ENCODE measurements at regions not wholly inside any gene's neighbourhood (a gene's known extent, or its start where the extent isn't known, plus 50 kb on each side); places are given as distances from the start of the nearest gene placed in this dataset.
"Not testable (repeated sequence)": the region's sequence is repeated elsewhere in the genome, so short reads cannot be mapped to it uniquely, and the experiment has no call there.

DNA sequence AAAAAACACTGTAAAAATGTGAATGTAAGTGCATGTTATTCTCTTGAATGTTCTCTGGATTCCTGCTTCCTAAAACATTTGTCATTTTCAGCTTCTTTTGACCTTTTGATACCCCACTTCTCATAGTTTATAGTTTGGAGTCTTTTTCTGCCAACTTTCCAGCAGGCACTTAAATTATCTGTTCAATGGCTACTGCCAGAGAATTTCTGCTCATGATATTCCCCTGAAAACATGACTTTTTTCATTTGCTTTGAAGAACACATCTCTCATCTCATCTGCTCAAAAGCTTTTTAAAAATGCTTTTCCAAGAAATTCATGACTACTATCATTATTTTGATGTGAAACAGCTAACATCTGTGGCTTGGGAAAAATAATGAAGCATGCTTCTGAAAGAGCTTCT, 269.7 kb upstream of the PCDH7 start:
- DNase-seq (ENCODE audit: low spot score) = no peak

DNA sequence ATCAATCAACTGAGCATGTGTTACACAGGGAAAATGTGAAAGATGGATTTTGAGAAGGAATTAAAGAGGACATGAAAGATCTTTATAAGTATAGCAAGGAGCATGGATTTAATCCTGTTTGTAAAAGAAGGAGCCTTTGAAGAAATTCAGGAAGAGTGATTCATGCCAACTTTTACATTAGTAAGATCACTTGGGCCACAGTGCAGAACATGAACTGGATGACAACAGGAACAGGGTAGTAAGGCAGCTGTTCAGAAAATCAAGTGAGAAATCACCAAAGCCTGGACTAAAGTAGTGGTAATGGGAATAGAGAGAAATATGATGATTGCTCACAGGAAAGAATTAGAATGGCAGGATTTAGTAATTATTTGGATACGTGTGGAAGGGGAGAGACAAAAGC, 265.7 kb upstream of the PCDH7 start:
- DNase-seq (ENCODE audit: low spot score) = no peak

DNA sequence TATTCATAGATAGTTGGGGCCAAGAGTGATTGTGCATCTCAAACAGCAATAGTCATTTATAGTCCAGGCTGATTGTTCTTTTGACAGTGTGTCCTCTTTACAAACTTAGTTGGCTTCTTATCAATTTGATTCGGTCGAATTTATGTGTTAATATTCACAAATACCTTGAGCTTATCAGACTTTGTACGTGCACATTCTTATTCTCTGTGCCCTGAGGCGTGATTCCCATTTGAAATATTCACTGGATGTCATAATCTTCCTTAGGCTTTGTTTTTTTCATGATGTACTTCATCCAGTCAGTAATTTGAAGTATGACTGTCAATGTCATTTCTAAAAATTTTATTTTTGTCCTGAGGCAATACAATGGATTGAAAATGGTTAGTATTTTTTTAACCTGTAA, 263.5 kb upstream of the PCDH7 start:
- no peak for DNase-seq (ENCODE audit: low spot score)

DNA sequence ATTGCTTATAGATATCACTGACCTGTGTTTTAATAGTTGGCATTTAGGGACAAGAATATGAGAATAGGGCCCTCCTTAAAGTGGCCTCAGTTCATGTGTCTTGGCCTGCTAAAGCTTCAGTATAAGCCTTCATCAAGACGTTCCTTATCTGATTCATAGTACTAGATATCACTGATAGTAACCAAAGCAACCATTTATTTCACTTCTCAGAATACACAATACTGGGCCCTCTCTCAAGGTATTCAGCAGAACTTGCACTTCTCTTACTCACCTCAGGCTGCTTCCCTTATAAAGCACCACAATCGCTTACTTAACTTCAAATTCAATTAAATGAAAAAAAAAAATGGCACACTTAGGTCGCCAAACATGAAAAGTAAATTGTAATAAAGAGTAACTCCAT, 259.4 kb upstream of the PCDH7 start:
- no peak for DNase-seq (ENCODE audit: low spot score)

DNA sequence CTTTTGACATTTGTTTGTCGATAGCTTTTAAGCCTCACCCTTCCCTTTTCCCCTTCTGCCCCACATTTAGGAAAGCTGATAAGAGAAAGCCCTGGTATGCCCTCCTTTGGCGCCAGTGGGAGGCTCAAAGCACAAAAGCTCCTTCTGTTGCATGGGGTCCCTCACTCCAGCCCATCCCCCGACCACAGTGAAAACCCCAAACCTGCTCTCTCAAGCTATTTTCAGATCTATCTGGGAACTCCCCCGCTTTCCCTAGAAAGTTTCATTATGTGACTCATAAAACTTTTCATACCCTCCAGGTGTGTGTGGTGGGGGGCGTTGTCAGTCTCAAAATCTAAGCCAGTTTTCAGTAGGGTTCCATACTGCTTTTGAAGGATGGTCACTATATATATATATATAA, 259.0 kb upstream of the PCDH7 start:
- no peak for DNase-seq (ENCODE audit: low spot score)

DNA sequence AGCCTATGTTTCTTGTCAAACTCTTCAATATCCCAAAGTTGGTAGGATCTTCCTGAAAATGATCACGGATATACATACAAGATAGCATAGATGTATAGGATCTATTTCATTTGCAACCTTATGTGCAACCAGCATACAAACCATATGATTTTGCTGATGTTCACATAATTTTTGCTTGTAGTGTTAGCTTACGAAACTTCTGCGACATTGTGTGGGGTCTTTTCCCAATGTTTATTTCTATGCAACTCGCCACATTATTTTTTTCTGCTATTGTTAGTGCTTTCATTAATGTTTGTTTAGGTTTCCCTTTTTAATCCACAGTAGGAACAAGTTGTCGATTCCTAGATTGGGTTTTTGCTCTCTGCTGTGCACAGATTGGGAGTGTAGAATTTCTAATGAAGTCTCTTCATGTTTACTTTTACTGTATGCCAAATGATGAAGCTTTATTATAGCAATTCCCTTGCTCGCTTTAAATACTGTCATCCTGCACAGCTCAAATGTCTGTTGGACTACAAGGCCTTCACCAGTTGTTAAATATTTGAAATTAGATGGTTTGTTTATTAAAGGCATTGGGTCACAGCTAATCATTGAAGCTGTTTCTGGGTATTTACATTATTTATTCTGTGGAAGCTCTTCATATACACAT, 257.6 kb upstream of the PCDH7 start:
- DNase-seq (ENCODE audit: low spot score) = no peak

DNA sequence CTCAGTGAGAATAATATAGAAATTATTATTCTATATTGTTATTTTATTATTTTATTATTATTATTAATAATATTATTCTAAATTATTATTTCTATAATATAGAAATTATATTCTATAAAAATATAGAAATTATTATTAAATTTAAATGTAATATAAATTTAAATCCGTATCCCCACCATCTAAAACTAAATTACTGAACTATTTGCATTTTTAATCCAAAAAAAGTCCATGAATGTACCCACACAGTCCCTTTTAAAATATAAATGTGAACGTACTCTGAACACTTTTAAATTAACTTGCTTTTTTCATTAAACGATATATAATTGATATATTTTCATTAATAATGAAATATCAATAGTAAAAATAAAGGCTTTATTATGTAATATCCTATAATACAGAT, 248.3 kb upstream of the PCDH7 start:
- no peak for DNase-seq (ENCODE audit: low spot score)

DNA sequence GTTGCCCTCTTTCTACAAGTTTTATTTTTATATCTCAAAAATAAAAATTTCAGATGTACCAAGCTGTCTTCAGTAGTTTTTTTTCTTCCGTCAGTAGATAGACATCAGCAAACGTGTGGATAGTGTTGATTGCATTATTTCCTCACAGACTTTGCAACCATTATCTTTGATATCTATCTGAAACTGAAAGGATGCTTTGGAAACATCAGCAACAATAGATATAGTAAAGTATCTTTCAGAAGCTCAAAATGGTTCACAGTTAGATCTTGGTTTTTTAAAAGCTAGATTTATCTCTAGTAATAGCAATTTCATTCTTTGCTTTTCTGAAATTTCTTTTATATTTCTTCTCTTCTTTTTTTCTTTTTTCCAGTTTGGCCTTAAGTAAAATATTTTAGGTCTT, 246.9 kb upstream of the PCDH7 start:
- no peak for DNase-seq (ENCODE audit: low spot score)

DNA sequence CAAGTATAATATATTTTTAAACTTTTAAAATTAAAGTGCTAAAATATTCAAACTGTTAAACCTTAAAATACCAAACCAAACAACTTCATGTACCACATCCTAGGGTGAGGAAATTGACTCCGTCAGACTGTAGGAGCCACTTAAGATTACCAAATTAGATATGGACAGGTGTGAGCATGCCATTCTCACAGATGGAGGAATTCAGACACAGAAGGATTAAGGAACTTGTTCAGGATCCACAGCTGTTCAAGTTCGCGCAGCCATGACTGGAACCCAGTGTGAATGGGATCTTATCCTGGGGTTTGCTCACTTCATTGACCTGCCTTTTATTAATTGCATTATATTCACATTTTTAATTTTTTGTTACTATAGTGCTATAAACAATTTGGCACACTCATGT, 224.9 kb upstream of the PCDH7 start:
- no peak for DNase-seq (ENCODE audit: low spot score)

DNA sequence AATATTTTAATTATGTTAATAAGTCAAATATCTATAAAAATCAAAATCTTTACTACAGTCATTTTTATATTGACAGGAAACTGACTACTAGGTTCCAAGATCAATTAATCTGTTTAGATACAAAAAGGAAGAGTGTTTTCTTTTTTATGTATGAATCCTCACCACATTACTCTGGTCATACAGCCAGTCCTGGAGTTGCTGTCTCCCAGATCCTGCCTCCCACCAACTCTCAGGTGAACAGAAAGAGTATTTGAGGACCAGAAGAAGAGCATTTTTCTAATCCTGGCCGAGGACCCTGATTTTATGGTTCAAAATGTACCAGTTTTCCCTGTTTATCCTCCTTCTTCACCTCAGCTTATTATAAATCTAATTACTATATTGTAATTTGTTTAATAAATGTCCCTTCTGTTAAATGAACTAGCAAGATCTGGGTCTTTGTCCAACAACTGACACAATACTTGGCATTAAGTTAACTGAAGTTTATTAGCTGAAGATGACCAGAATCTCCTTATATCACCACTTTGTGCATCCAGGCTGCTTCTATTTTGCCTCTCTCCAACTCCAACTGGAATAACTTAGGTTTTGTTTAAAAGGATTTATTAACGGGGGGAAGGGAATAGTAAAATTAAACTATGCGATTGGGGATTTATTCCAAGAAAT, 224.4 kb upstream of the PCDH7 start:
- DNase-seq (ENCODE audit: low spot score) = no peak

DNA sequence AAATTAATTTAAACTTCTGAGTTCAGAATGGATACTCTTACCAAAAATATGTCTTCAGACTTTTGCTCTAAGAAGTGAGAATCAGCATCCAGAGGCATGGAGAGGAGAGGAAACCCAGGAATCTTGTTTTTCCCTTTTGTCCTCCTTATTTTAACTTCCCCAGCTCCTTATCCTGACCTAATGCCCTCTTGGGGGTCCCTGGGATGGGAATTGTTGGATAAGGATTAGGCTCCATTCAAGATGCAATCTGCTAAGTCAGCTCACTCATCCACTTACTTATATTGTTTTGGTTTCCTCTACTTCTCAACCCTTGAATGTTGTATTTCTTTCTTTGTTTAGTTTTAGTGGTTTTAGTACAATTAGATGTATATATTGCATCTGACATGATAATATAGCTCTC, 208.4 kb upstream of the PCDH7 start:
- no peak for DNase-seq (ENCODE audit: low spot score)

DNA sequence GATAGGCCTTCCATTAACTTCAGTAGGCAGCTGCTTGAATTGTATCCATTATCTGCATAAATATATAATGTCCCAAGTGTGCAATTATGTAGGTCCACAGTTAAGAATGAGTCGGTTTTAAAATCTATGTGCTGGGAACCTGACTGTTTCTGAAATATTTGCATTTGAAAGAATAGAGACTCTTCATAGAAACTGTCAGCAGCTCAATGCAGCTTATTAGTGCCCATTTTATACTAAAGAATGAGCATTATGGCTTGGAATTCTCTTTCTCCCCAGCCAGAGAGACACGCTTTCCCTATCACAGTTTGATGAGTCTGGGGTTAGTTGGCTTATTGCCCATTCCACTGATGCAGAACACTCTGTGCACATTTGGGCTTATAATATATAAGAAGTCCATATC, 202.0 kb upstream of the PCDH7 start:
- no peak for DNase-seq (ENCODE audit: low spot score)

DNA sequence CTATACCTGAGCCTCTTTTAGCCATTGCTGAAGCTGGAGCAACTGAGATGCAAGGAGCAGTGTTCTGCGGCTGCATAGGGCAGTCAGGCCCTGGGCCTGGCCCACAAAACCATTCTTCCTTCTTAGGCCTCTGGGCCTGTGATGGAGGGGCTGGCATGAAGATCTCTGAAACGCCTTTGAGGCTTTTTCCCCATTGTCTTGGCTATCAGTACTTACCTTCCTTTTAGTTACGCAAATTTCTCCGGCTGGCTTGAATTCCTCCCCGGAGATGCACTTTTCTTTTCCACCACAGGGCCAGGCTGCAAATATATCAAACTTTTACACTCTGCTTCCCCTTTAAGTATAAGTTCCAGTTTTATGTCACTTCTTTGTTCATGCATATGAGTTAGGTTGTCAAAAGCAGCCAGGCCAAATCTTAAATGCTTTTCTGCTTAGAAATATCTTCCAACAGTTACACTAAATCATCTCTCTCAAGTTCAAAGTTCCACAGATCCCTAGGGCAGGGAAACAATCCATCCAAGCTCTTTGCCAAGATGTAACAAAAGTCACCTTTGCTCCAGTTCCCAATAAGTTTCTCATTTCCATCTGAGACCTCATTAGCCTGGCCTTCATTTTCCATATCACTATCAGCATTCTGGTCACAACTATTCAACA, 194.4 kb upstream of the PCDH7 start:
- no peak for DNase-seq (ENCODE audit: low spot score)

DNA sequence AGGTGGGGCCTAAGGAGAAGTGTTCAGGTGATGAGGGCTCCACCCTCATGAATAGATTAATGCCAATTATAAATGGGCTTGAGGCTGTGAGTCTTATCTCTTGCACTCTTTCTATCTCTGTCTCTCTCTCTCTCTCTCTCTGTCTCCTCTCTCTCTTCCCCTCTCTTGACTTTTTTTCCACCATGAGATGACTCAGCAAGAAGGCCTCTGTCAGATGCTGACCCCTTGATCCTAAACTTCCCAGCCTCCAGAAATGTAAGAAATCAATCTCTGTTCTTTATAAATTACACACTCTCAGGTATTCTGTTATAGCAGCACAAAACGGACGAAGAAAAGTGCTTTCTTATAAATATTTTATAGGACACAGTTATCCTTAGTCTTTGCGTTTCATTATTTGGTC, 184.9 kb upstream of the PCDH7 start:
- DNase-seq (ENCODE audit: low spot score) = no peak

DNA sequence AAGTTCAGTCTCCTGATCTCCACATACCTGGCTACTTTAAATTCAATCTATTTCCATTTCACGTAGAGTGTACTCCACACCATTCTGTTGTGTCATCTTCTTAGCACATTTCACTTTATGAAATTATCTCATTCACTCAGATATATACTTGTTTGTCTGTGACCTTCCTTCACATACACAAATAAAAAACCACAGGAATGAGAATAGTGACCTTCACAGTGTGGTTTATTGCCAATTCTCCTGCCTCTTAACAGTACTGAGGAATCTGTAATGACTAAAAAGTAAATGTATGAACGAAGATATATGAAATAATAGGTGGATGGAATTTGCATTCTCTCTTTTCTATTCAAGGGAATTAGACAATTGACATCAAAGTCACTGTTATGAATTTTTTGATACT, 183.9 kb upstream of the PCDH7 start:
- DNase-seq (ENCODE audit: low spot score) = no peak

DNA sequence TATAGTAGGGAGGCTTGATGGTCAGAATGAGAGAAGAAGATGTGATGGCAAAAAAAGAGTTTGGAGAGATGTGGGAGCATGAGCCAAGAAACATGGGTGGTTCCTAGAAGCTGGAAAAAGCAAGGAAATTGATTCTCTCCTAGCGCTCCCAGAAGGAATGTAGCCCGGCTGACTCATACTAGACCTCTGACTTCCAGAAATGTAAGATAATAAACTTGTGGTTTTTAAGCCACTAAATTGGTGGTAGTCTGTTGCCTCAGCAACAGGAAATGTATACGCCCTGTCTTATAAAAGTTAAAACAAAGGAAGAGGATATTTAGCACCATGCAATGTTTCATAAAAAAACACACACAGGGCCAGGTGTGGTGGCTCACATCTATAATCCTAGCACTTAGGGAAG, 182.7 kb upstream of the PCDH7 start:
- DNase-seq (ENCODE audit: low spot score) = peak; percentile 48

DNA sequence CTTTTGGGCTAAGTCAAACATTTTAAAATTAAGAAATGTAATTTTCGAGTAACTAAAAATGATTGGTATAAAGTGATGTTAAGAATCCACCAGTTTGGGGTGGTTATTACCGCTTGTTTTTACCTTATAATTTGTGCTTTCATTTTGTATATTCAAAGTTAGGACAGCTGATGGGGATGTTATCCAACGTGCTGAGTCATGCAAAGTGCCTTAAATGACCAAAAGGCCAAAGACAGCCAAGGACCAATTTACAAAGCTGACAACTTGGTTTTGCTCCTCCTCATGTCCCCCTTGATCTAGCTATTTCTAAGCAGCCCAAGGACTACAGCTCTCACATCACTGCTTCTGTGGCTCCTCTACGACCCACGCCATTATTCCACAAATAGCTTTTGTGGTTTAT, 181.4 kb upstream of the PCDH7 start:
- no peak for DNase-seq (ENCODE audit: low spot score)

DNA sequence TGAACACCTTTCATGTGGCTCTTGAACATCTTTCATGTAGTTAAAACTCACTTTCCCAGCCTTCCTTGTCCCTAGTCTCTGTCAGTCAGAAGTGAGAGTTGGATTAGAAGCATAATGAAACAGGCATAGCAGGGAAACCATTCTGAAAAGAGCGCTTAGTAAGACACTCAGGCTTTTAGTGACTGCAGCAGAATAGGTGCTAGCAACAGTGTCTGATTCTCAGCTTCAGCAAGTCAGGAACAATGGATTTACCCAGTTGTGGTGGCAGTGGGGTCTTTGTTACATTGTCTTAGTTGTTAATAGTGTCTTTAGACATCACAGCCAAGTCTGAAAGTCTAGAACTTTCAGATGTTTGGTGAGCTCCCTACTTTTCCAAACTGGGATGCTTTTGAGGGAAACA, 177.1 kb upstream of the PCDH7 start:
- no peak for DNase-seq (ENCODE audit: low spot score)

DNA sequence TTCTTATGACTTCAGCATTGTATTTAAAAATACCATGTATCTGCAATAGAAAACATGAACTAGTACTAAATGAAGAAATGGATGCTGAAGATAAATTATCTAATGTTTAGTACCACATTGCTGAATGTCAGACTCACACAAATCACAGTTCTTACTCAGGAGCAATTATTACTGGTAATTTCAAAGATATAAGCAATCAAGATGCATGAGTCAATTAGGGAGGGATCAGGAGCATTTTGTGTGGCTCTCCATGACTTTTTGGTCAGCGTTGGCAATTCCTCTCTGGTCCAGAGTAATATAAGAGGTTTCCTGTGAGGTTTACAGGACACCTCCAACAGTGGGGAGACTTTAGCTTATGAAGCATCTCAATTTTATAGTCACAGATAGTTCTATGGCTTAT, 167.0 kb upstream of the PCDH7 start:
- DNase-seq (ENCODE audit: low spot score) = no peak

DNA sequence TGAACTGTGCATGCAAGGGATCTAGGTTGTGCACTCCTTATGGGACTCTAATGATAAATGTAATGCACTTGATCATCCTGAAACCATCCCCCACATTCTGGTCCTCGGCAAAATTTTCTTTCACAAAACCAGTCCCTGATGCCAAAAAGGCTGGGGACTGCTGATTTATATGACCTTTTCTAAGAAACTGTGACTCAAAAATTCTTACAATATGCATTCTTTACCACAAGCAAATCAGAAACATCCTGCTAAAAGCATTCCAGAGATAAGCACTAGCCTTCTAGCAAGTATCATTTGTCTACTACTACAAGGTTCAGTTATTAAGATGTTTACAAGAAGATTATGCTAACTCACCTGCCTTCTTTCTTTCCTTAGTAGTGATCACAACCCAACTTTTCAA, 166.5 kb upstream of the PCDH7 start:
- no peak for DNase-seq (ENCODE audit: low spot score)

DNA sequence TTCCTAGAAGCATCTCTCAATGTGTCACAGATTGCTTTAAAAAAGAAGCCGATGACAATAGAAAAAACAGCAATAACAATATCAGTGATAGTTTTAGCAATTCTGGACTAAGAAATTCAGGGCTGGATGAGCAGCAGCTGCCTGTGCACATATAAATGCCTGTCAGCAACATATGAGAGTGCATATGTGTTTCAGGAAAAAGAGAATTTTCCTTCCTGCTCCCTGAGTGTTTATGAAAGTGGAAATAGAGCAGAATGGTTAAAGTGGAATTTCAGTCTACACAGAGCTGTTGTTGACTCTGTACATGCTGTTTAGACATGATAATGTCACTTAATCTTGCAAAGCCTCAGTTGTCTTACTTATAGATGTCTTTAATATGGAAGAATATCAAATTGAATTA, 164.4 kb upstream of the PCDH7 start:
- DNase-seq (ENCODE audit: low spot score) = no peak

DNA sequence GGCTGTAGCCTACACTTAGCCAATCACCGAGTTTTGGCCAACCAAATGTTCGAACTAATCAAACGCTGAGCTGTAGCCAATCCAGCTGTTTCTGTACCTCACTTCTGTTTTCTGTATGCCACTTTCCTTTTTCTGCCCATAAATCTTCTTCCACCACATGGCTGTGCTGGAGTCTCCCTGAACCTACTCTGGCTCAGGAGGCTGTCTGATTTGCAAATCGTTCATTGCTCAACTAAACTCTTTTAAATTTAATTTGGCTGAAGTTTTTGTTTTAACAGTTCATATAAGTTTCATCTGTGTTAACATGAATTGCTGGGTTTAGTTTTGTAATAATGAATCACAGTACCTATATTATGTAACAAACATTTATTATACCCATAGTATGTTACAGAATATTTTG, 160.7 kb upstream of the PCDH7 start:
- DNase-seq (ENCODE audit: low spot score) = no peak

DNA sequence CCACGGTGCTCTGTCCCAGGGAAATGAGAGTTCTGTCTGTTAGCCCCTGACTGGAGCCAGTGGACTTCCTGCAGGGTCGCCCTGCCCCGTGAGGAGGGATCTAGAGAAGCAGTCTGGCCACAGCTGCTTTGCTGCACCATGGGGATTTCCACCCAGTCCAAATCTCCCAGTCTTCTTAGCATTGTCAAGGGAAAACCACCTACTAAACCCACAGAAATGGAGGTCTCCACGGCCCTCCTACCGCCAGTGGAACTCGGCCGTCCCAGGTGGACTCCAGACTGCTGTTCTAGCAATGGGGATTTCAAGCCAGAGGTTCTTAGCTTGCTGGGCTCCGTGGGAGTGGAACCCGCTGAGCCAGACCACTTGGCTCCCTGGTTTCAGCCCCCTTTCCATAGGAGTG, 133.3 kb upstream of the PCDH7 start:
- no peak for DNase-seq (ENCODE audit: low spot score)

DNA sequence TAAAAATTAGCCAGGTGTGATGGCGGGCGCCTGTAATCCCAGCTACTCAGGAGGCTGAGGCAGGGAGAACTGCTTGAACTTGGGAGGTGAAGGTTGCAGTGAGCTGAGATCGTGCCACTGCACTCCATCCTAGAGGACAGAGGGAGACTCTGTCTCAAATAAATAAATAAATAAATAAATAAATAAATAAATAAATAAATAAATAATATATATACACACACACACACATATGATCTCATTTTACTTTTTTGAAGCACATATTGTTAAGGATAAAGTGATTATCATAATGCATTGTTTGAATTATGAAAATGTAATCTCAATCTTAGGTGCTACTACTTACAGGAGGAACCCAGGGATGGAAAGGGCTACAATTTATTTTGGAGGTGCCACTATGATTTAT, 130.5 kb upstream of the PCDH7 start:
- DNase-seq (ENCODE audit: low spot score) = not testable (repeated sequence)

All from kidney tubule cell (primary cell).